GM10266 (cell line): ENCODE measurements at regions not wholly inside any gene's neighbourhood (a gene's known extent, or its start where the extent isn't known, plus 50 kb on each side); places are given as distances from the start of the nearest gene placed in this dataset.

Experiments used
- DNase-seq: peaks from one replicate; pipeline ENCODE4 v3.0.0; 2012; ENCODE audit errors: extremely low spot score
- CTCF ChIP-seq: IDR thresholded peaks from 2 replicates; pipeline ENCODE4 v1.5.1; 2012; ENCODE audit warnings: mild to moderate bottlenecking, low read depth; ENCODE audit not compliant: control insufficient read depth, insufficient read depth; ENCODE audit errors: missing control alignments

GRCh38 chr9:36749461-36749860 is 176.8 kb downstream of the MELK start:
- no peak for TF ChIP-seq CTCF
- no peak for DNase-seq

GRCh38 chr9:36750630-36751029 is 177.9 kb downstream of the MELK start:
- DNase-seq = no peak
- TF ChIP-seq CTCF = no peak

GRCh38 chr9:36755019-36755418 is 182.3 kb downstream of the MELK start:
- DNase-seq = no peak
- no peak for TF ChIP-seq CTCF

- no peak for TF ChIP-seq CTCF
Observed at GRCh38 chr9:36759141-36759540, 186.4 kb downstream of the MELK start.

GRCh38 chr9:36759976-36760375 is 187.3 kb downstream of the MELK start:
- no peak for TF ChIP-seq CTCF

More at GRCh38 chr9:36759141-36759540, 186.4 kb downstream of the MELK start:
- DNase-seq = no peak

GRCh38 chr9:36760667-36761420 is 188.1 kb downstream of the MELK start:
- no peak for DNase-seq
- TF ChIP-seq CTCF = no peak

More at GRCh38 chr9:36759976-36760375, 187.3 kb downstream of the MELK start:
- no peak for DNase-seq

GRCh38 chr9:36762958-36763357 is 190.3 kb downstream of the MELK start:
- no peak for TF ChIP-seq CTCF
- DNase-seq = no peak
